ENCODE measurements at regions not wholly inside any gene's neighbourhood (a gene's known extent, or its start where the extent isn't known, plus 50 kb on each side); places are given as distances from the start of the nearest gene placed in this dataset.
"Not testable (repeated sequence)": the region's sequence is repeated elsewhere in the genome, so short reads cannot be mapped to it uniquely, and the experiment has no call there.

DNA sequence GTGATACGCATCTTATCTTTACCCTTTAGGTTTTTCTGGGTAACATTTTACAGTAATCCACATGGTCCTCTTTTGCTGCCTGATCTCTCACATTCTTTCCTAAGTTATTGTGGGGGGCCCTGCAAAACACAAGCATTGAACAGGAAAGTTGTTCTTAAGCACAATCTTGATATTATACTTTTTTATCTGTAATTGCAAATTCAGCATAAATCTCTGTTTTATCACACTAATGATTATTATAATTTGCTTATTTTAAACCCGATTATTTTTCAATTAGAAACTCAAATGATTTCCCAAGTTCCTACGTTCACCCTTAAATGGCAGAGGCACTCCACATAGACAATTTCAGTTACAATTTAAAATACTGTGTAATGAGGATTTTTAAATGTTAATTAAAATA, 386.0 kb upstream of the GYPC start:
- Mint-ChIP-seq H3K27me3 (peaks cover 0 to 20% (median 0%) of the 10 kb centered on the region in 5 donors), H3K36me3 (no peaks in the 10 kb centered on the region), H3K27ac (no peak overlapping the region), H3K4me3 (no peak overlapping the region), H3K9me3 (no peaks in the 10 kb centered on the region), H3K4me1 (no peaks in the 10 kb centered on the region)
- POLR2A ChIA-PET, result no interaction called here
- ATAC-seq (no peak), DNase-seq (no peak)

DNA sequence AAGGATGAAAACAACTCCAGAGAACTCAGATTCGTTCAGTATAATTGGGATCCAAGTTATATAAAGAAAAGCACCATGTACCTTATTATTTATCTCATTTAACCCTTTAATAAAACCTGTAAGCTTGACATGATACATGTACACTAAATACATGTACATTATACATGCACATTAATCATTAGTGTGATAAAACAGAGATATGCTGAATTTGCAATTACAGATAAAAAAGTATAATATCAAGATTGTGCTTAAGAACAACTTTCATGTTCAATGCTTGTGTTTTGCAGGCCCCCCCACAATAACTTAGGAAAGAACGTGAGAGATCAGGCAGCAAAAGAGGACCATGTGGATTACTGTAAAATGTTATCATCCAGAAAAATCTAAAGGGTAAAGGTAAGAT, 385.4 kb upstream of the GYPC start:
- ATAC-seq, result no peak
- Mint-ChIP-seq H3K36me3 (no peaks in the 10 kb centered on the region), H3K27me3 (peaks cover 2 to 25% (median 3%) of the 10 kb centered on the region in 5 donors)

DNA sequence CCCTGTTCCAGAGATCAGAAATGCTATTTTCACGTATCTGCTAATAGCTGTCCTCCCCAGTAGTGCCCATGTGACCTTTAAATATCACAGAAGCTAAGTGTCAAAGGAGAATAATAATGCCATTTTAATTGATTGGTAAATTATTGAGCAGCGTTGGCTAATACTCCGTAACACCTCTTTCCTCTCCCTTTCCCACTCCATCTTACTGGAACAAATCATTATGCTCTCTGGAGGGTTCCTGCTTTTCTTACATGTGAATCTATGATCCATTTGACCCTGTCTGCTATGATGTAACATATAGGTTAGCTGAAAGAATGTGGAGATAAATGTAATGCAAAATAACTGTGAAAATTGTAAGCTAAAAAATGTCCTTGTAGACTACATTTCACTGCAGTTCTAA, 383.6 kb upstream of the GYPC start:
- no peak overlapping the region for H3K4me3 Mint-ChIP-seq
- H3K36me3 Mint-ChIP-seq, result no peaks in the 10 kb centered on the region
- H3K27ac Mint-ChIP-seq, result no peak overlapping the region
- DNase-seq, result no peak
- no peak for ATAC-seq
- no peaks in the 10 kb centered on the region for H3K4me1 Mint-ChIP-seq
- H3K27me3 Mint-ChIP-seq, result peaks cover 2 to 29% (median 5%) of the 10 kb centered on the region in 5 donors
- POLR2A ChIA-PET, result no interaction called here
- no peaks in the 10 kb centered on the region for H3K9me3 Mint-ChIP-seq

More for the DNA sequence above, 385.4 kb upstream of the GYPC start:
- H3K4me3 Mint-ChIP-seq, result no peak overlapping the region
- no peak for DNase-seq
- H3K27ac Mint-ChIP-seq, result no peak overlapping the region
- POLR2A ChIA-PET, result no interaction called here
- H3K4me1 Mint-ChIP-seq, result no peaks in the 10 kb centered on the region
- no peaks in the 10 kb centered on the region for H3K9me3 Mint-ChIP-seq

DNA sequence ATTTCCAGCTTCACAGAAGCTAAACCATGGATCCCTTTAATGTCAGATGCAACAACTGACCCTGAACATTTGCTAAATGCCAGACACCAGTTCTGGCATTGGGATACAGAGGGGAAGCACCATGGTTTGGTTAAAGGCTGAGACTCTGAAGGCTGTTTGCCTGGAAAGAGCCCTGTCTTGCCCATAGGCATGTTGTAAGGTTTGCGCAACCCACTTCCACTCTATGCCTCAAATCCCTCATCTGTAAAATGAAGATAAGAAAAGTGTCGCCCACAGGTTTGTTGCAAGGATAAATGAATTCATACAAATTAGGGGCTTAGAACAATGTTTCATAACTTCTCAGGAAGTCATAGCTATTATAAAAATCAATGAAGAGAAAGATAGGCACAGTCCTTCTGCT, 380.9 kb upstream of the GYPC start:
- ATAC-seq (no peak), DNase-seq (no peak)
- Mint-ChIP-seq H3K27ac (no peak overlapping the region), H3K27me3 (peaks cover 2 to 16% (median 5%) of the 10 kb centered on the region in 5 donors), H3K36me3 (no peaks in the 10 kb centered on the region), H3K4me1 (no peaks in the 10 kb centered on the region), H3K9me3 (no peaks in the 10 kb centered on the region), H3K4me3 (no peak overlapping the region)
- POLR2A ChIA-PET, result no interaction called here

DNA sequence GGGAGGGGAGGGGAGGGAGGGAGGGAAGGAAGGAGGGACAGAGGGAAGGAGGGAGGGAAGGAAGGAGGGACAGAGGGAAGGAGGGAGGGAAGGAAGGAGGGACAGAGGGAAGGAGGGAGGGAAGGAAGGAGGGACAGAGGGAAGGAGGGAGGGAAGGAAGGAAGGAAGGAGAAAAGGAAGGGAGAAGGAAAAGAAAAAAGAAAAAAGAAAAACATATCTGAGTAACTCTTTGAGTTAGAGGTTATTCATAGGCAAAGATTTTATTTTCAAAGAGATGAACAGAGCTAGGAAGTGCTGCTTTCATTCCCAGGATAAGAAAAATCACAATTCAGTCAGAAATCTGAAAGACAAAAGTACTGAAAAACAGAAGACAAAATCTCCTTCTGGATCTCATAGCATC, 379.7 kb upstream of the GYPC start:
- H3K4me3 Mint-ChIP-seq, ATAC-seq, H3K27ac Mint-ChIP-seq, H3K9me3 Mint-ChIP-seq, H3K4me1 Mint-ChIP-seq, H3K36me3 Mint-ChIP-seq, DNase-seq, POLR2A ChIA-PET: not testable (repeated sequence)
- peaks cover 2 to 28% (median 8%) of the 10 kb centered on the region in 5 donors for H3K27me3 Mint-ChIP-seq

DNA sequence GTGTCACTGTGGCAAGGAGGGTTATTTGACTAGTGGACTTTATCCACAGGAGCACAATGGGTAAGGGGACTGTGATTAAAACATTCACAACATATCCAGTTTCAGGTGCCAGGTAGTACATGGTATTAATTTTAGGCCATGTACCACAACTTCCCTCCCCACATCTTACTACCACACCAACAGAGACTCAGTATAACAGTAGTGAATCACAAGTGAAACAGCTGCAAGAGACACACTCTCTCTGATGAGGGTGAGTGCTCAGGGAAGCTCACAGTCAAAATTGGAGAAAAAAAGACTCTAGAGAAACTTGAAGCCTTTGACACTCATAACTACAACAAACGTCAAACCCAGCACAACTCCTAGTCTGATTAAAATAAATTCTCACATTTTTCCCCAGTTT, 367.6 kb upstream of the GYPC start:
- H3K36me3 Mint-ChIP-seq, result no peaks in the 10 kb centered on the region
- H3K4me3 Mint-ChIP-seq, result no peak overlapping the region
- no peak overlapping the region for H3K27ac Mint-ChIP-seq
- H3K9me3 Mint-ChIP-seq, result peaks cover 0 to 3% (median 0%) of the 10 kb centered on the region in 9 donors
- ATAC-seq (no peak), DNase-seq (no peak)
- POLR2A ChIA-PET, result no interaction called here
- H3K4me1 Mint-ChIP-seq, result no peaks in the 10 kb centered on the region
- H3K27me3 Mint-ChIP-seq, result peaks cover 0 to 42% (median 12%) of the 10 kb centered on the region in 5 donors

DNA sequence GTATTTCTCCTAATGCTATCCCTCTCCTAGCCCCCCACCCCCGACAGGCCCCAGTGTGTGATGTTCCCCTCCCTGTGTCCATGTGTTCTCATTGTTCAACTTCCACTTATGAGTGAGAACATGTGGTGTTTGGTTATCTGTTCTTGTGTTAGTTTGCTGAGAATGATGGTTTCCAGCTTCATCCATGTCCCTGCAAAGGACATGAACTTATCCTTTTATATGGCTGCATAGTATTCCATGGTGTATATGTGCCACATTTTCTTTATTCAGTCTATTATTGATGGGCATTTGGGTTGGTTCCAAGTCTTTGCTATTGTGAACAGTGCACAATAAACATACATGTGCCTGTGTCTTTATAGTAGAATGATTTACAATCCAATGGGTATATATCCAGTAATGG, 362.0 kb upstream of the GYPC start:
- H3K27ac Mint-ChIP-seq, DNase-seq, H3K4me1 Mint-ChIP-seq, H3K4me3 Mint-ChIP-seq, POLR2A ChIA-PET, H3K9me3 Mint-ChIP-seq, H3K36me3 Mint-ChIP-seq, ATAC-seq: not testable (repeated sequence)
- peaks cover 0 to 16% (median 9%) of the 10 kb centered on the region in 5 donors for H3K27me3 Mint-ChIP-seq

DNA sequence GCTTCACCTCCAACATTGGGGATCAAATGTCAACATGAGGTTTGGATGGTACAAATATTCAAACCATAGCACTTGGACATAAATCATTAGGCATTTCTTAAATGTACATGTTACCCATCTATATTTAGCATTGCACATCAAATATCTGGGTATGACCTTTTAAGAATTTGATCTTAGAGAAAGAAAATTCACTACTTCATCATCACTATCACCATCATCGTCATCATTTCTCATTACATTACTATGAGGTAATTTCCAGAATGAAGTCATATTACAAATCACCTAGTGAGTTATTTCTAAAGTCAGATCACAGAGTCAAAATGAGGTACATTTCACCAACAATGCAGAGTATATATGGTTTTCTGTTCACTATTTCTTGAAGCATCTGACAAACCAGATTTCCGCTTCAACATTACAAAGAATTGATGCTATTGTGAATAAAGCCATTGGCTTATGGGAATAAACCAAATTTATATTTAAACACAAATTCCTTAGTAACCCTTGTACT, 356.4 kb upstream of the GYPC start:
- H3K36me3 Mint-ChIP-seq, result no peaks in the 10 kb centered on the region
- ATAC-seq (no peak), DNase-seq (no peak)
- H3K4me1 Mint-ChIP-seq, result no peaks in the 10 kb centered on the region
- H3K27ac Mint-ChIP-seq, result no peak overlapping the region
- peaks cover 0 to 3% (median 0%) of the 10 kb centered on the region in 9 donors for H3K9me3 Mint-ChIP-seq
- peaks cover 0 to 10% (median 0%) of the 10 kb centered on the region in 5 donors for H3K27me3 Mint-ChIP-seq
- POLR2A ChIA-PET, result no interaction called here
- H3K4me3 Mint-ChIP-seq, result no peak overlapping the region

DNA sequence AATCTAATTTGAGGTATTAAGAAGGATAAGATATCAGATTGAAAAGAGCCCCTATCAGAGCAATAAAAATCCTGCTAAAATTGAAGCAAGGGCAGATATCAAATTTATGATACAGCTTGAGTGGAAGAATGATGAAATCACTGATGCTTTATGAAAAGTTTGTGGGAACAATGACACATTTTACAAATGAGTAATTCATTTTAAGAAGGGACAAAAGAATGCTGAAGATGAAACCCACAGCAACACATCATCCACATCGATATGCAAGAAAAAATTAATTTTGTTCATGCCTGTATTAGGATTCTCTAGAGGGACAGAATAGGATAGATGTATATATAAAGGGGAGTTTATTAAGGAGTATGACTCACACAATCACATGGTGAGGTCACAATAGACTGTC, 355.6 kb upstream of the GYPC start:
- ATAC-seq, result no peak
- H3K4me3 Mint-ChIP-seq, result no peak overlapping the region
- peaks cover 0 to 7% (median 0%) of the 10 kb centered on the region in 5 donors for H3K27me3 Mint-ChIP-seq
- peaks cover 0 to under 1% (median 0%) of the 10 kb centered on the region in 9 donors for H3K9me3 Mint-ChIP-seq
- H3K4me1 Mint-ChIP-seq, result no peaks in the 10 kb centered on the region
- POLR2A ChIA-PET, result no interaction called here
- no peak overlapping the region for H3K27ac Mint-ChIP-seq
- DNase-seq, result no peak
- no peaks in the 10 kb centered on the region for H3K36me3 Mint-ChIP-seq

DNA sequence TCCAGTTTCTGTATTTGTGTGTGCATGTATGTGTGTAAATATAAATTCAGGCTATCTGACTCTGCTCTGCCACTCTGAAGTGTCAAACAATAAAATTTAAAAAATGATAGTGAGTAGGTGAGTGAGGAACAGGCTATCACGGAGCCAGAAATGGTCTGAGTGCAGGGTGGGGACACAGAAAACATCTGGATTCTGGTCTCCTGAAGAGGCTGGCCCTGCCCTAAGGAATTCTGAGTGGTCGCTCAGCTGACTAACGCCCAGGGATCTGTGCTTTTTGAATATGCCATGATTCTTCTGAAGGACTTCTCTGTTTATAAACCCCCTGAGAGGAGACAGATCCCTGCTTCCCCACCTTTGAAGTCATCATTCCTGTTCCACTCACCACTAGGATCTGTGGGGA, 353.9 kb upstream of the GYPC start:
- POLR2A ChIA-PET, result no interaction called here
- DNase-seq, result no peak
- no peaks in the 10 kb centered on the region for H3K9me3 Mint-ChIP-seq

DNA sequence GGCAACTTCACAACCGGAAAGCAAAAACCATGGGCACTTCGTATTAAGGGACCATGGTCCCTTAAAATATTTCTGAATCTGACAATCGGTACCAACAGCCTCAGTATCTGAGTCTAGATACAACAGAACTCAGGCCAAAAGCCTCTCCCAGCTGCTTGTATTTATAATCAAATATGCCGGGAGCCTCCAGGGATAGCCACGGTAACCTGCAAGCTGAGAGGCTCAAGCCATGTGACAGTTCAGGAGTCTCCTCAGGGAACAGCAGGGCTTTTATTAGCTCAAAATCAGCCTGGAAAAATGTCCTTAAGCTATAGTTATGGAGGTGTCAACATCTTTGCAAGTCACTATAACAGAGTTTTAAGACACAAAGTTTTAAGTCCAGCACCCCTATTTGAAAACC, 352.8 kb upstream of the GYPC start:
- DNase-seq (no peak), ATAC-seq (no peak)
- Mint-ChIP-seq H3K4me3 (no peak overlapping the region), H3K27me3 (peaks cover 0 to 8% (median 0%) of the 10 kb centered on the region in 5 donors), H3K9me3 (no peaks in the 10 kb centered on the region), H3K36me3 (no peaks in the 10 kb centered on the region), H3K27ac (no peak overlapping the region), H3K4me1 (no peaks in the 10 kb centered on the region)
- POLR2A ChIA-PET, result no interaction called here

More for the DNA sequence above, 353.9 kb upstream of the GYPC start:
- Mint-ChIP-seq H3K4me3 (no peak overlapping the region), H3K27me3 (peaks cover 0 to 7% (median 0%) of the 10 kb centered on the region in 5 donors), H3K36me3 (no peaks in the 10 kb centered on the region), H3K27ac (no peak overlapping the region), H3K4me1 (no peaks in the 10 kb centered on the region)
- ATAC-seq, result no peak

DNA sequence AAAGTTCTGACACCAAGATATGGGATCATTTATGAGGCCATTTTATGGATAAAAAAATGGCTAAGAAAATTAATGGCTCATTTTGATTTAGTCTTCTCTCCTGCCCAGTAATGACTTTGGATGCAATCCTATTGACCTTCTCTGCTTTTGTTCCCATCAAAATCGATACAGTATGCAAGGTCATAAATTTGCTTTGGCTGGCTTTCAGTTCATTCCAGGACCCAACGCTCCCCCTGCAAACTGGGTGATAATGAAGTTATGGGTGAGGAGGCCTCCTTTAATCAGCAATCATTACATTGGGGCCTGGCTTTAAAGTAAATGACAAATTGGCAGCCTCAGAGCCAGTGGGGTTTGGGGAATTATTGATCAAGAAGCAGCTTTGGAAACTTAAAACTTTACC, 351.8 kb upstream of the GYPC start:
- DNase-seq (no peak), ATAC-seq (no peak)
- POLR2A ChIA-PET, result no interaction called here
- Mint-ChIP-seq H3K27ac (peak overlapping the region in 1 of 10 donors; percentile 20), H3K4me3 (no peak overlapping the region), H3K9me3 (no peaks in the 10 kb centered on the region), H3K4me1 (no peaks in the 10 kb centered on the region), H3K27me3 (peaks cover 0 to 11% (median 0%) of the 10 kb centered on the region in 5 donors), H3K36me3 (no peaks in the 10 kb centered on the region)

DNA sequence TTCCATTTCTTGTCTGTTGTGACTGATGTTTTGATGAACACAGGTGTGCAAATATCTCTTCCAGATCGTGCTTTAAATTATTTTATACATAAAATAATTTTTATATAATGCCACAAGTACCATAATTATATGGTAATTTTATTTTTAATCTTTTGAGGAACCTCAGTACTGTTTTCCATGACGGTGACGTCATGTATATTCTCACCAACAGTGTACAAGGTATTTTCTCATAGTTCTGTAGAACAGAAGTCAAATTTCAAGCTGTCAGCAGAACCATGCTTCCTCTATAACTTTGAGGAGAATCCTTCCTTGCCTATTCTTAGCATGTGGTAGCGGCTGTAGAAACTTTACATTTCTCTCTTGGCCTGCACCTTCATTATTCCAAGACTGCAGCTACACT, 349.4 kb upstream of the GYPC start:
- H3K27ac Mint-ChIP-seq, result no peak overlapping the region
- H3K27me3 Mint-ChIP-seq, result peaks cover 0 to 11% (median 0%) of the 10 kb centered on the region in 5 donors
- H3K4me3 Mint-ChIP-seq, result no peak overlapping the region
- ATAC-seq, result no peak
- DNase-seq, result no peak
- H3K36me3 Mint-ChIP-seq, result no peaks in the 10 kb centered on the region
- no peaks in the 10 kb centered on the region for H3K9me3 Mint-ChIP-seq
- no peaks in the 10 kb centered on the region for H3K4me1 Mint-ChIP-seq
- POLR2A ChIA-PET, result no interaction called here

DNA sequence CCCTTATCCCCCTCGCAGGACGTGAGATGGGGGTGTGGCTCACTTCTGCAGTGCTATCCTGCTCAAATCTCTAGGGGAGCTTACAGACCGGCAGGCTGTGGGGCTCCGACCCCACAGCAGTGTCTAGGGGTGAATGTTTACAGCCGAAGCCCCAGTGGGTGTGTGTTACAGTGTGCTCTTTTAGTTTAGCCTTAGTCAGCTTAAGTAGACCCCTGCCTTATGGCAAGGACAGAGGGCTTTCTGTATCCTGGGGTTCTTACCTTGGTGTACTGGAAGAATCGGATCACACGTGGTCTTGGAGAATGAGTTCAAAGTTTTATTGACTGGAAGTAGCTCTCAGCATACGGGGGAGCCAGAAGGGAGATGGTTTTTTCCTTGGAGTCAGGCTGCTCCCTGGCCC, 348.2 kb upstream of the GYPC start:
- ATAC-seq (no peak), DNase-seq (no peak)
- H3K27me3 Mint-ChIP-seq, result peaks cover 0 to 10% (median 0%) of the 10 kb centered on the region in 5 donors
- H3K9me3 Mint-ChIP-seq, result no peaks in the 10 kb centered on the region
- no peaks in the 10 kb centered on the region for H3K4me1 Mint-ChIP-seq
- POLR2A ChIA-PET, result no interaction called here
- no peak overlapping the region for H3K4me3 Mint-ChIP-seq
- no peaks in the 10 kb centered on the region for H3K36me3 Mint-ChIP-seq
- H3K27ac Mint-ChIP-seq, result no peak overlapping the region

All from naive thymus-derived CD8-positive, alpha-beta T cell (primary cell).